Calu3 (cell line): ENCODE measurements at regions not wholly inside any gene's neighbourhood (a gene's known extent, or its start where the extent isn't known, plus 50 kb on each side); places are given as distances from the start of the nearest gene placed in this dataset.

Source experiments
- BruUV-seq: library from RNA; stranded (reverse); fragments of 400-500 nt; replicated peaks from 2 replicates; lab custom pipeline; 2021; lab: Mats Ljungman, UMichigan
- CTCF ChIA-PET: fragments of 300-600 bp; sonication (Branson Sonifier 250); formaldehyde crosslinking; loops from one replicate; lab custom pipeline; 2022; ENCODE audit warnings: antibody characterized with exemption; lab: Charles Lee
- DNase-seq: peaks from one replicate; pipeline ENCODE4 v3.0.0; 2022
- H3K27ac Mint-ChIP-seq: one replicate; pipeline ENCODE4 v1.8.0; 2022; ENCODE audit warnings: mixed read lengths; ENCODE audit not compliant: unreplicated experiment
- H3K27me3 Mint-ChIP-seq: one replicate; pipeline ENCODE4 v1.8.0; 2022; ENCODE audit warnings: mixed read lengths; ENCODE audit not compliant: unreplicated experiment
- H3K36me3 Mint-ChIP-seq: one replicate; pipeline ENCODE4 v1.8.0; 2022; ENCODE audit warnings: mild to moderate bottlenecking, moderate library complexity, mixed read lengths; ENCODE audit not compliant: insufficient read depth, unreplicated experiment
- H3K4me1 Mint-ChIP-seq: one replicate; pipeline ENCODE4 v1.8.0; 2022; ENCODE audit warnings: mild to moderate bottlenecking, low read depth, mixed read lengths; ENCODE audit not compliant: unreplicated experiment
- H3K4me3 Mint-ChIP-seq: one replicate; pipeline ENCODE4 v1.8.0; 2022; ENCODE audit warnings: mild to moderate bottlenecking, low read depth, moderate library complexity, mixed read lengths; ENCODE audit not compliant: unreplicated experiment
- H3K9me3 Mint-ChIP-seq: one replicate; pipeline ENCODE4 v1.8.0; 2022; ENCODE audit warnings: low read depth, mixed read lengths; ENCODE audit not compliant: unreplicated experiment
- CTCF ChIP-seq: fragments of 200-600 bp; IDR thresholded peaks from one replicate; pipeline ENCODE4 v1.8.0; 2022; ENCODE audit warnings: antibody characterized with exemption; ENCODE audit not compliant: unreplicated experiment
- intact Hi-C: fragments of 100-400 bp; cut with micrococcal nuclease; formaldehyde crosslinking; loops from one replicate; pipeline ENCODE4 v1.10.0; 2022; ENCODE audit not compliant: unreplicated experiment

DNA sequence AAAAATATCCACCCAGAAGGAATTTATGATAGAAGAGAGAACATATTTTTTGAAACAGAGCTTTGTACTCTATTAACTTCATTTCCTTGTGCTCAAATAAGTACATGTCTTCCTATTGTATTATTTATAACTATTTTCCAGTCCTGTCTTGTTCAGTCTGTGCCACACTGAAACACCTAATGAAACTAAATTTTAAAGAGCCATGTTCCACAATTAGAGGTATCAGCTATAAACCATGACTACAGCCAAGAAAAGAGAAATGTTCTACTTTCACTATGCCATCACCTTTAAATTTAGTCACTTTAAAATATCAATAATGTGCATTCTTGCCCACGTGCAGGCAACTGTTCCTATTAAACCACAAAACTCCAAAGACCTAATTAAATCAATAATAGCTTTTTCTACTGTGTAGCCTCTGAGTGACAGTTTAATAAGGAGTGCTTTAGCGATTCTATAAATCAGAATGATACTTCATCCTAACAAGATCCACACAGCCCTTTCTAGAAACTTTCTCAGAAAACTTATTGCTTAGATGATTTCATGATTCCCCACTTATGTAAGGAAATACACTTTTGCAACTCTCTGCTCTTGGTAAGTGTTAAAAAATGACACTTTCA is 404.9 kb upstream of the CHRM3 start:
- no peaks in the 10 kb centered on the region for H3K36me3 Mint-ChIP-seq
- no peak for TF ChIP-seq CTCF
- no peak overlapping the region for H3K4me3 Mint-ChIP-seq
- no peaks in the 10 kb centered on the region for H3K9me3 Mint-ChIP-seq
- intact Hi-C loops = no loop called here
- H3K27me3 Mint-ChIP-seq = no peaks in the 10 kb centered on the region
- BruUV-seq = no TSS peak
- CTCF ChIA-PET = no interaction called here
- no peak overlapping the region for H3K27ac Mint-ChIP-seq
- peaks cover 8% of the 10 kb centered on the region for H3K4me1 Mint-ChIP-seq
- no peak for DNase-seq

GRCh38 chr1:238980053-238980452 is 406.3 kb upstream of the CHRM3 start:
- CTCF ChIA-PET = no interaction called here
- no peak for TF ChIP-seq CTCF
- intact Hi-C loops = no loop called here
- no peaks in the 10 kb centered on the region for H3K9me3 Mint-ChIP-seq
- no peak for DNase-seq
- BruUV-seq = no TSS peak
- no peak overlapping the region for H3K4me3 Mint-ChIP-seq
- no peak overlapping the region for H3K27ac Mint-ChIP-seq
- H3K36me3 Mint-ChIP-seq = no peaks in the 10 kb centered on the region
- no peaks in the 10 kb centered on the region for H3K4me1 Mint-ChIP-seq
- no peaks in the 10 kb centered on the region for H3K27me3 Mint-ChIP-seq

DNA sequence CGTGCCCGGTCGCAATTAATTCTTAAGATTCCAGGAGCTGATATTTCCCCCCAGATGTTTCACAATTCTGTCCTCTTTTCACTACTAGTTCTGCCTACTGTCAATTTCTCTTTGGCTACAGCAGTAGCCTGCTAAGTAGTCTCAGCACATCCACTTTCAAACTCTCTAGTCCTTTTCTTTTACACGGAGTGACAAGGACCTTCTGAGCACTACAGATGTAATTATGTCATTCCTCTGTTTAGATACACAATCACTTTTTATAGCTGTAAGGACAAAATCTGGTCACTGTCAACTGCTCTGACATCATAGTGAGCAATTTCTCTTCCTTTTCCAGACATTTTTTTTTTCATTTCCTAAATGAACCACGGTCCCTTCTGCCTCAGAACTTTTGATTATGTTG is 421.7 kb upstream of the CHRM3 start:
- Mint-ChIP-seq H3K4me1 (peaks cover 42% of the 10 kb centered on the region), H3K27me3 (no peaks in the 10 kb centered on the region), H3K4me3 (no peak overlapping the region), H3K36me3 (peaks cover 8% of the 10 kb centered on the region), H3K9me3 (no peaks in the 10 kb centered on the region), H3K27ac (no peak overlapping the region)
- CTCF ChIA-PET = interaction anchor here (0.6 to 0.8 kb wide), 3 partner anchors 112 to 933 kb away, joined by 3 to 7 read pairs (median 4); no protein-coding TSS in a partner anchor
- BruUV-seq = no TSS peak
- TF ChIP-seq CTCF = no peak
- DNase-seq = no peak
- intact Hi-C loops = loop anchor here (5.0 to 10.0 kb wide), 3 partner anchors 423 to 933 kb away; partner anchors contain the start of gene CHRM3

GRCh38 chr1:238962941-238963340 is 423.4 kb upstream of the CHRM3 start:
- intact Hi-C loops = loop anchor here (1.0 to 10.0 kb wide), 3 partner anchors 352 to 852 kb away; partner anchors contain the start of gene CHRM3
- Mint-ChIP-seq H3K4me3 (no peak overlapping the region), H3K4me1 (peaks cover 42% of the 10 kb centered on the region), H3K27me3 (no peaks in the 10 kb centered on the region), H3K36me3 (peaks cover 8% of the 10 kb centered on the region), H3K9me3 (no peaks in the 10 kb centered on the region), H3K27ac (peak overlapping the region; percentile 12)
- BruUV-seq = no TSS peak
- CTCF ChIA-PET = no interaction called here
- no peak for TF ChIP-seq CTCF
- DNase-seq = no peak
